T-helper 1 cell treated with Interleukin-12 subunit alpha and Interleukin-12 subunit beta and Interleukin-4 antibody, amounts not matched to agents 30 μg/mL and 1 μg/mL, for 36 hours (primary cell): ENCODE measurements at regions not wholly inside any gene's neighbourhood (a gene's known extent, or its start where the extent isn't known, plus 50 kb on each side); places are given as distances from the start of the nearest gene placed in this dataset.

ENCODE experiments used
- H3K27ac Mint-ChIP-seq: one replicate; pipeline ENCODE4 v1.8.0; 2021; ENCODE audit warnings: mild to moderate bottlenecking, mixed read lengths
- H3K27me3 Mint-ChIP-seq: one replicate; pipeline ENCODE4 v1.8.0; 2021; ENCODE audit warnings: low read depth, mixed read lengths
- H3K36me3 Mint-ChIP-seq: one replicate; pipeline ENCODE4 v1.8.0; 2021; ENCODE audit warnings: low read depth, mixed read lengths
- H3K4me1 Mint-ChIP-seq: one replicate; pipeline ENCODE4 v1.8.0; 2021; ENCODE audit warnings: low read depth, mixed read lengths
- H3K4me3 Mint-ChIP-seq: one replicate; pipeline ENCODE4 v1.8.0; 2021; ENCODE audit warnings: mild to moderate bottlenecking, moderate library complexity, mixed read lengths
- H3K9me3 Mint-ChIP-seq: one replicate; pipeline ENCODE4 v1.8.0; 2021; ENCODE audit warnings: mixed read lengths

GRCh38 chr9:21747175-21747574 is 55.3 kb upstream of the MTAP start:
- no peak overlapping the region for H3K4me3 Mint-ChIP-seq
- H3K27me3 Mint-ChIP-seq = peaks cover 69% of the 10 kb centered on the region
- H3K4me1 Mint-ChIP-seq = no peaks in the 10 kb centered on the region
- H3K9me3 Mint-ChIP-seq = no peaks in the 10 kb centered on the region
- no peaks in the 10 kb centered on the region for H3K36me3 Mint-ChIP-seq
- H3K27ac Mint-ChIP-seq = no peak overlapping the region

DNA sequence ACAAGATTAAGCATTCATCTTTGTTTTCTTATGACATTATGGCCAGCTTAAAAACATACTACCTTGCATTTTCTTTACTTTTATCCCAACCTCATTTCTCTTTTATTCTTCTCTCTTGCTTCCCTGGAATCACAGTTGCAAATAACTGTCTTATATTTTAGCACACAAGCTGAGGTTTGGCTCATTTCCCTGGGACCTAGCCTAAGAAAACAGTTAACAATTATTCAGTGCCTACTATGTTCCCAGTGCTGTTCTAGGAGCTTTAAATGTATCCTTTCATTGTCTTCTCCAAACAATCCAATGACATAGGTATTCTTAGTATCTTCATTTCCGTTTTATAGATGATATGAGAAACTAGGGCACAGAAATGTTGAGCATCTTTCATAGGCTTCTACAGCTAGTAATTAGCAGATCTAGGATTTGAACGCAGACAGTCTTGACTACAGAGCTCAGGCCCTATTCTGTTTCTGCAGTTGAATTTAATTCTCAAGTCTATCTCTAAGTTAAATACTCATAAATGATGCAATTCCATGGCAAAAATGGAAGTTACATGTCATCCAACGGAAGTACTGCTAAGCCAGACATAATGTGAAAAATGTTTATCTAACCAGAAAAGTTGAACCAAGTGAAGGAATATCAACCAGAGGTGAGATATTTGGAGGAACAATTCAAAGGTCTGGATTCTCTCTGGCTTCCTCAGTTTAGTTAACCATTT is 52.3 kb upstream of the MTAP start:
- Mint-ChIP-seq H3K27ac (no peak overlapping the region), H3K9me3 (no peaks in the 10 kb centered on the region), H3K27me3 (peaks cover 84% of the 10 kb centered on the region), H3K4me1 (no peaks in the 10 kb centered on the region), H3K36me3 (no peaks in the 10 kb centered on the region), H3K4me3 (no peak overlapping the region)

GRCh38 chr9:21751998-21752397 is 50.4 kb upstream of the MTAP start:
- H3K4me3 Mint-ChIP-seq = no peak overlapping the region
- no peaks in the 10 kb centered on the region for H3K36me3 Mint-ChIP-seq
- no peaks in the 10 kb centered on the region for H3K9me3 Mint-ChIP-seq
- H3K27ac Mint-ChIP-seq = no peak overlapping the region
- H3K27me3 Mint-ChIP-seq = peaks cover 83% of the 10 kb centered on the region
- H3K4me1 Mint-ChIP-seq = no peaks in the 10 kb centered on the region
